Retinal pigment epithelial cell (primary cell): ENCODE measurements at regions not wholly inside any gene's neighbourhood (a gene's known extent, or its start where the extent isn't known, plus 50 kb on each side); places are given as distances from the start of the nearest gene placed in this dataset.

Source experiments
- DNase-seq: peaks from one replicate; pipeline ENCODE4 v3.0.0-alpha.2; 2010; ENCODE audit warnings: low read depth
- H3K4me3 ChIP-seq: 2 replicates; pipeline ENCODE4 v1.5.1; 2011; ENCODE audit warnings: mild to moderate bottlenecking, low read length, control low read depth, moderate library complexity
- TF ChIP-seq, protein P1 (sequence below): conservative IDR thresholded peaks from 2 replicates; pipeline ENCODE4 v1.5.1; 2011; ENCODE audit warnings: low read depth, low read length, control low read depth, inconsistent platforms

DNA sequence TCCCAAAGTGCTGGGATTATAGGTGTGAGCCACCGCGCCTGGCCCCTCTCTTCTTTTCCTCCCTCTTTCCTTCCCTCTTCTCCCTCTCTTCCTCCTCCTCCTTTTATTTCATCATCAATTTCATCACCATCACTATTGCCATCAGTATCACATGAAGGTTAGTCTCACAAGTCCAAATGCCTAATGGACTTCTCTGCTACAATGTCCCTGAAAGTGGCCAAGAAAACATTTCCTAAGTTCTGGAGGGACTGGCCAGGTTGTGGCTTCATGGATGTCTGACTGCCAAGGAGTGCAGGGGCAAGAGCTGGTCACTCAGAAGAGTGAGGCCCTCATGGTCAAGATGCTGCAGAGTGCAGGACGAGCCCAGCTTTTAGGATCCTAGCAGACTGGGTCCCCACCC, 97.6 kb downstream of the SYNE3 start:
- TF ChIP-seq, protein P1, sequence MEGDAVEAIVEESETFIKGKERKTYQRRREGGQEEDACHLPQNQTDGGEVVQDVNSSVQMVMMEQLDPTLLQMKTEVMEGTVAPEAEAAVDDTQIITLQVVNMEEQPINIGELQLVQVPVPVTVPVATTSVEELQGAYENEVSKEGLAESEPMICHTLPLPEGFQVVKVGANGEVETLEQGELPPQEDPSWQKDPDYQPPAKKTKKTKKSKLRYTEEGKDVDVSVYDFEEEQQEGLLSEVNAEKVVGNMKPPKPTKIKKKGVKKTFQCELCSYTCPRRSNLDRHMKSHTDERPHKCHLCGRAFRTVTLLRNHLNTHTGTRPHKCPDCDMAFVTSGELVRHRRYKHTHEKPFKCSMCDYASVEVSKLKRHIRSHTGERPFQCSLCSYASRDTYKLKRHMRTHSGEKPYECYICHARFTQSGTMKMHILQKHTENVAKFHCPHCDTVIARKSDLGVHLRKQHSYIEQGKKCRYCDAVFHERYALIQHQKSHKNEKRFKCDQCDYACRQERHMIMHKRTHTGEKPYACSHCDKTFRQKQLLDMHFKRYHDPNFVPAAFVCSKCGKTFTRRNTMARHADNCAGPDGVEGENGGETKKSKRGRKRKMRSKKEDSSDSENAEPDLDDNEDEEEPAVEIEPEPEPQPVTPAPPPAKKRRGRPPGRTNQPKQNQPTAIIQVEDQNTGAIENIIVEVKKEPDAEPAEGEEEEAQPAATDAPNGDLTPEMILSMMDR: no peak
- DNase-seq: no peak
- no peak overlapping the region for H3K4me3 ChIP-seq

DNA sequence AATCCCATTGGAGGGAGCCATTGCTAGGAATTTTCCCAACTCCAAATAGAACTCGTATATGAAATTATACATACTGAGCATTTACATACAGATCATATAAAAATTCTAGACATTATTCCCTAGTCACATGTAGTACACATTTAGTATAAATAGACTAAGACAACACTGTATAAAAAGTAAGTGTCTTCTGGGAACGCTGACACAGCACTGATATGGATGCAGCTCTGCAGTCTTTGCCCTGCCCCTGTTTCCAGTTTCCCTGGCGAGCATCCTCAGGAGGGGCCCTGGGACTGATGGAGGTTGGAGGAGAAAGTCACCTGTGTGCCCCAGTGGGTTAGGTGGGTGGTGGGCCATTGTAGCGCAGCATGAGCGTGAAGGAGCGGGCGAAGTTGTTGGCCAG, 97.8 kb upstream of the CLMN start:
- TF ChIP-seq, protein P1: peak; percentile 27
- DNase-seq: no peak

DNA sequence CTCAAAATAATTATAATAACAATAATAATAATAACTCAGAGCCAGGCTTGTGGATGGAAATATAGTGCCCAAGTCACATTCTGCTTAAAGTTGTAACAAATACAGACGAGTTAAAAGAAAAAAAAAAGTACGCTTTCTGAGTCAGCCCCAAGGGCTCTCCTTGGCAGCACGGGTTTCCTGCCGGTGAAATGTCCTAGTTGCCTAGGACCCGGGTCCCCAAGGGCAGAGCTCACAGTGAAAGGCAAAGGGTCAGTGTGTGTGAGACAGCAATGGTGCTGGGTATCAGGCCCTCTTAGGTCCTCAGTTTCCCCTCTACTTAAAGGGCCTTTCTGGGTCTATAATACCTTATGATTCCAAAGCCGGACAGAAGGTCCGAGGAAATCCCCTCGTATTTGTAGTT, 96.3 kb upstream of the CLMN start:
- no peak for DNase-seq
- TF ChIP-seq, protein P1: no peak
- H3K4me3 ChIP-seq: no peak overlapping the region

More for the DNA sequence above, 97.8 kb upstream of the CLMN start:
- no peak overlapping the region for H3K4me3 ChIP-seq

DNA sequence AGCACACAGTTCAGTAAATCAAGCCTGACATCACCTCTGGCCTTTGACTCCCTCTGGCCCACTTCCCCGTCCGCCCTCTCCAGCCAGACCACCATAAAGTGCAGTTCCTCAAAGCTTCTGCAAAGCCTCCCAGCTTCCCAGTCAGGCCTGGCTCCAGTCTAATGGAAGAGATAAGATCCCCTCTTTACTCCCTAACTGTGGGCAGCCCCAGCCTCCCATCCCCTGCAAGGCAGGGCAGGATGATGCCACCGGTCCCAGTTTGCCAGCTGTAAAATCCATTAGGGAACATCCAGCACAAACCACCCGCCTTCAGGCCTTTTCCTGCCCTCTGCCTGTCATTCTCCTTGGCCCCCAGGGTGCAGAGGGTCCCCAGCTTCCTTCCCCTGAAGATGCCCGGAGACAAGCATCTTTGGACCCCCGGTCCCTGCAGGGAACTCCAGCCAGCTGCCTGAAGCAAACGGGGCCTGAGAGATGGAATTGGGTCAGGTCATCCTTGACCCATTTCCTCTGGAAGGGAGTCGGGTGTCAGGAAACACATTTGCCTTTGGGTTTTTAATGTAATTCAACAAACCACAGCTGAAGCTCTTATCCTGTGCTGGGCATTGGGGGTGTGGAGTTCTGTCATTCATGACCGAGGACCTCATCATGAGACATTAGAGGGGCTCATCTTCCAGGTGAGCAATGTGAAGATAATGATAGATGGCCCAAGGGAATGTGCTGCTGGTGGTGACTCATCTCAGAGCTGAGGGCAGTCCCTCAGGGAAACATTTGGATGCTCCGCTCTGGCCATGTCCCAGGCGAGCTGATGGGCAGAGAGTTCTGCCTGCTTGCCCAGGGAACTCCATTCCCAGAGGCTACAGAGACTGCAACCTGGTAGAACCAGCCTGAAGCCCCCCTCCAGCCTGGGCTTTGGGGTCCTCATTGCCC, 93.8 kb upstream of the CLMN start:
- no peak overlapping the region for H3K4me3 ChIP-seq
- TF ChIP-seq, protein P1: no peak
- DNase-seq: no peak

DNA sequence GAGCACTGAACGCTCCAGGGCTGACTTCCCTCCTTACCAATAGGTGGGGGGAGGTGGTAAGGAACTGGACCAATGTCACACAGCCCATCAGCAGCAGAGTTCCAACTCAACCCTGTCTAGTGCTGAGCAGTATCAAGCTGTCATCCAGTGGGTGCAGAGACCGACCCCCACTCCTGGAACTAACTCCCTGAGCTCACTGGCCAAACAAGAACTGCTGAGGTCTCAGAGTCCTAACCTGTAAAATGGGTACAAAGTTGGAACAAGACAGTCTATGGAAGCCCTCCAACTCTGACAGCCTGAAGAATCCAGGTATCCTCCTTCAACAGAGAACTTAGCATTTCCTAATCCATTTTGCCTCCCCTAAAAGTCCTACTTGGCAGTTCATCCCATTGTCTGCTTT, 91.1 kb upstream of the CLMN start:
- H3K4me3 ChIP-seq: no peak overlapping the region
- TF ChIP-seq, protein P1: no peak
- DNase-seq: no peak

DNA sequence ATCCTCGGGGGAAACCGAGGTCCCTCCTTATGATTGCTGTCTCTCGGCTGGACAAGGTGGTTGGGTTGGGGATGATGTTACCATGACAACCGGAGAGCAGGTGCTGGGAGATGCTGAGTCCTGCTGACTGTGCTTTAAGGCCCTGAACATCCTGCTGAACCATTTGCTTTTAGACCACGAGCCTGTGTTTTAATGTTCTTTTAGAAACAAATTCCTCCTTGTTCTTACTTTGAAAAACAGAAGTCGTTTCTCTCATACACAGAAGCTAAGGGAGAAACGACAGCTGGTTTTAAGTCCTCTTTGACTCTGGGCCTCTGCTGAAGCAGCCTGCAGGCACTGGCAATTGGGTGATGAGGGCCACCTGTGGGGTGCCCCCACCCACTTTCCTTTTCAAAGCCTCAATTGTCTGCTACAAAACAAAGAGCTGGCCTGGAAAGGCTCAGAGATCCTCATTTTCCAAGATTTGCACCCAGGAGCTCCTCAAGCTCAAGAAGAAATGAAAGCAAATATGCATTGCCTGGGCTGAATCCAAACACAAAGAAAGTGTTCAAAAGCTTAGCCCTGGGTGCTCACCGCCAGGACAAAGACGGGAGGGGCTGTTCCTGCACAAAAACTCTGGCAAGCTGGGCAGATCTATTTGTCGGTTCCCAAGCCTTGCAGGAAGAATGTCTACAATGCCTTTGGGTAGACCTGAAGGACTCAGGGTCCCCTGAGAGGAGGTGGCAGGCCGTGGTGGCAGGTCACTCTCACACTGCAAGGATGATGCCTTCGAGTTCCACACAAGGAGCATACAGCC, 90.0 kb upstream of the CLMN start:
- TF ChIP-seq, protein P1: no peak
- H3K4me3 ChIP-seq: no peak overlapping the region
- no peak for DNase-seq
